ENCODE measurements at regions not wholly inside any gene's neighbourhood (a gene's known extent, or its start where the extent isn't known, plus 50 kb on each side); places are given as distances from the start of the nearest gene placed in this dataset.

- no peak for TF ChIP-seq CTCF (IDR thresholded peaks at IDR 0.05; ENCODE audit: unreplicated experiment)
- Mint-ChIP-seq H3K36me3 (ENCODE audit: insufficient read depth, unreplicated experiment) (no peaks in the 10 kb centered on the region), H3K27ac (ENCODE audit: low read depth, unreplicated experiment) (no peak overlapping the region), H3K4me3 (ENCODE audit: unreplicated experiment) (no peak overlapping the region), H3K4me1 (ENCODE audit: insufficient read depth, unreplicated experiment) (peaks cover 7% of the 10 kb centered on the region), H3K9me3 (ENCODE audit: unreplicated experiment) (no peaks in the 10 kb centered on the region), H3K27me3 (ENCODE audit: insufficient read depth, unreplicated experiment) (no peaks in the 10 kb centered on the region)
- ChIA-PET CTCF (interaction anchor here (0.9 kb wide), 1 partner anchor 27 kb away, joined by 3 read pairs; no protein-coding TSS in a partner anchor), POLR2A (no interaction called here)
- intact Hi-C loops (cut with micrococcal nuclease): no loop called here
- BruUV-seq (replicated peaks): no TSS peak
- no peak for DNase-seq (ENCODE audit: unreplicated experiment)
Observed at GRCh38 chr2:51301381-51301780, 269.4 kb upstream of the NRXN1 start.

- H3K27ac Mint-ChIP-seq (ENCODE audit: low read depth, unreplicated experiment): no peak overlapping the region
- POLR2A ChIA-PET: no interaction called here
Observed at GRCh38 chr2:51299370-51299769, 267.4 kb upstream of the NRXN1 start.

GRCh38 chr2:51297488-51297887 lies 265.6 kb upstream of the NRXN1 start:
- BruUV-seq (replicated peaks): no TSS peak
- TF ChIP-seq CTCF (IDR thresholded peaks at IDR 0.05; ENCODE audit: unreplicated experiment): no peak
- POLR2A ChIA-PET: no interaction called here

More at GRCh38 chr2:51299370-51299769, 267.4 kb upstream of the NRXN1 start:
- Mint-ChIP-seq H3K4me1 (ENCODE audit: insufficient read depth, unreplicated experiment) (peaks cover 7% of the 10 kb centered on the region), H3K27me3 (ENCODE audit: insufficient read depth, unreplicated experiment) (no peaks in the 10 kb centered on the region), H3K9me3 (ENCODE audit: unreplicated experiment) (no peaks in the 10 kb centered on the region), H3K36me3 (ENCODE audit: insufficient read depth, unreplicated experiment) (no peaks in the 10 kb centered on the region), H3K4me3 (ENCODE audit: unreplicated experiment) (no peak overlapping the region)
- no peak for DNase-seq (ENCODE audit: unreplicated experiment)
- TF ChIP-seq CTCF (IDR thresholded peaks at IDR 0.05; ENCODE audit: unreplicated experiment): no peak
- BruUV-seq (replicated peaks): no TSS peak
- intact Hi-C loops (cut with micrococcal nuclease): no loop called here
- CTCF ChIA-PET: interaction anchor here (0.6 kb wide), 1 partner anchor 92 kb away, joined by 3 read pairs; no protein-coding TSS in a partner anchor

GRCh38 chr2:51293566-51294200 lies 261.8 kb upstream of the NRXN1 start:
- Mint-ChIP-seq H3K27me3 (ENCODE audit: insufficient read depth, unreplicated experiment) (no peaks in the 10 kb centered on the region), H3K4me3 (ENCODE audit: unreplicated experiment) (no peak overlapping the region), H3K9me3 (ENCODE audit: unreplicated experiment) (no peaks in the 10 kb centered on the region), H3K4me1 (ENCODE audit: insufficient read depth, unreplicated experiment) (peaks cover 7% of the 10 kb centered on the region), H3K36me3 (ENCODE audit: insufficient read depth, unreplicated experiment) (no peaks in the 10 kb centered on the region), H3K27ac (ENCODE audit: low read depth, unreplicated experiment) (no peak overlapping the region)
- no TSS peak for BruUV-seq (replicated peaks)
- no peak for DNase-seq (ENCODE audit: unreplicated experiment)
- no peak for TF ChIP-seq CTCF (IDR thresholded peaks at IDR 0.05; ENCODE audit: unreplicated experiment)
- intact Hi-C loops (cut with micrococcal nuclease): no loop called here
- CTCF ChIA-PET: no interaction called here
- POLR2A ChIA-PET: interaction anchor here (1.5 kb wide), 1 partner anchor 9 kb away, joined by 3 read pairs; no protein-coding TSS in a partner anchor

More at GRCh38 chr2:51297488-51297887, 265.6 kb upstream of the NRXN1 start:
- H3K27me3 Mint-ChIP-seq (ENCODE audit: insufficient read depth, unreplicated experiment): no peaks in the 10 kb centered on the region
- CTCF ChIA-PET: no interaction called here
- DNase-seq (ENCODE audit: unreplicated experiment): peak; percentile 5
- H3K9me3 Mint-ChIP-seq (ENCODE audit: unreplicated experiment): no peaks in the 10 kb centered on the region
- no peaks in the 10 kb centered on the region for H3K36me3 Mint-ChIP-seq (ENCODE audit: insufficient read depth, unreplicated experiment)
- intact Hi-C loops (cut with micrococcal nuclease): no loop called here
- H3K27ac Mint-ChIP-seq (ENCODE audit: low read depth, unreplicated experiment): no peak overlapping the region
- H3K4me3 Mint-ChIP-seq (ENCODE audit: unreplicated experiment): no peak overlapping the region
- H3K4me1 Mint-ChIP-seq (ENCODE audit: insufficient read depth, unreplicated experiment): peaks cover 7% of the 10 kb centered on the region
